ENCODE measurements at regions not wholly inside any gene's neighbourhood (a gene's known extent, or its start where the extent isn't known, plus 50 kb on each side); places are given as distances from the start of the nearest gene placed in this dataset.

GRCh38 chr2:65548064-65548463 lies 115.7 kb upstream of the SPRED2 start:
- TF ChIP-seq, protein P1, sequence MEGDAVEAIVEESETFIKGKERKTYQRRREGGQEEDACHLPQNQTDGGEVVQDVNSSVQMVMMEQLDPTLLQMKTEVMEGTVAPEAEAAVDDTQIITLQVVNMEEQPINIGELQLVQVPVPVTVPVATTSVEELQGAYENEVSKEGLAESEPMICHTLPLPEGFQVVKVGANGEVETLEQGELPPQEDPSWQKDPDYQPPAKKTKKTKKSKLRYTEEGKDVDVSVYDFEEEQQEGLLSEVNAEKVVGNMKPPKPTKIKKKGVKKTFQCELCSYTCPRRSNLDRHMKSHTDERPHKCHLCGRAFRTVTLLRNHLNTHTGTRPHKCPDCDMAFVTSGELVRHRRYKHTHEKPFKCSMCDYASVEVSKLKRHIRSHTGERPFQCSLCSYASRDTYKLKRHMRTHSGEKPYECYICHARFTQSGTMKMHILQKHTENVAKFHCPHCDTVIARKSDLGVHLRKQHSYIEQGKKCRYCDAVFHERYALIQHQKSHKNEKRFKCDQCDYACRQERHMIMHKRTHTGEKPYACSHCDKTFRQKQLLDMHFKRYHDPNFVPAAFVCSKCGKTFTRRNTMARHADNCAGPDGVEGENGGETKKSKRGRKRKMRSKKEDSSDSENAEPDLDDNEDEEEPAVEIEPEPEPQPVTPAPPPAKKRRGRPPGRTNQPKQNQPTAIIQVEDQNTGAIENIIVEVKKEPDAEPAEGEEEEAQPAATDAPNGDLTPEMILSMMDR (IDR thresholded peaks at IDR 0.05): no peak
- no peak for TF ChIP-seq ZFX (IDR thresholded peaks at IDR 0.05; ENCODE audit: borderline replicate concordance)
